AG10803 (cell line): ENCODE measurements at regions not wholly inside any gene's neighbourhood (a gene's known extent, or its start where the extent isn't known, plus 50 kb on each side); places are given as distances from the start of the nearest gene placed in this dataset.
"Not testable (repeated sequence)": the region's sequence is repeated elsewhere in the genome, so short reads cannot be mapped to it uniquely, and the experiment has no call there.

Source experiments
- DNase-seq: peaks from one replicate; pipeline ENCODE4 v3.0.0; 2010; ENCODE audit warnings: low read depth
- H3K4me3 ChIP-seq: 2 replicates; pipeline ENCODE4 v1.5.1; 2011; ENCODE audit warnings: mild to moderate bottlenecking, low read length, control low read depth
- CTCF ChIP-seq: conservative IDR thresholded peaks from 2 replicates; pipeline ENCODE4 v1.5.1; 2011; ENCODE audit warnings: mild to moderate bottlenecking, low read length, control low read depth, inconsistent platforms

DNA sequence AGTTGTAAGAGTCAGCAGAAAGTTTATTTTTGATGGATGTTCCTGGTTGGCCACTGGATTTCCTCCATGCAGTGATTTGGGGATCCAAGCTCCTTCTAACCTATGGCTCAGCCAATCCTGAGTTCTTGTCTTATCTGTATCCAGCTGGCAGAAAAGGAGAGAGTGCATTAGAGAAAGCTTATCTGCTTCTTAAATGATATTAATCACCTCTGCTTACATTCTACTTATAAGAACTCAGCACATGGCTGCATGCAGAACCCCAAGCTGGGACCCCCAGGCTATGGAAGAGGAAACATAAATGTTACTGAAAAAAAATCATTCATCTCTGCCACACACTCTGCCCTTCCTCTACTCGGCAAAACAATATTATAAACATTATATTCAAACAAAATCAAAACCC lies 739.8 kb upstream of the AUTS2 start:
- DNase-seq = no peak
- no peak overlapping the region for H3K4me3 ChIP-seq
- no peak for TF ChIP-seq CTCF

DNA sequence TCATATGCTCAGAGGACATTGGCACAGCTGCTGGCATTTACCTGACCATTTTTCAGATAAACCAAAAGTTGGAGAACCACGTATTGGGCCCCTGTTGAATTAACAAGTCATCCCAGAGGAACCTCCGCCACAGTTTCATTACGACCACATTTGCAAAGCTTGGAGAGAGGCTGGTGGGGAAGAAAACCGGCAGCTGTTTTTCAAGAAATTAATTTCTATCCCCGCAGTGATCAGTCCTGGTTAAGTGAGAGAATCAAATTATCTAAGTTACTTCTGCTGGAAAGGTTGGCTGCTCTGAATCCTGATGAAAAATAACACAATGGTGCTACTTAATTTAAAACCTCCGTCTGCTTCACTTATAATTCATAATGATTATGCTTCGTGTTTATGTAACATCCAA lies 737.1 kb upstream of the AUTS2 start:
- no peak overlapping the region for H3K4me3 ChIP-seq
- no peak for DNase-seq
- no peak for TF ChIP-seq CTCF

- TF ChIP-seq CTCF = no peak
- no peak for DNase-seq
- no peak overlapping the region for H3K4me3 ChIP-seq
Measured at GRCh38 chr7:68862261-68862660, 736.0 kb upstream of the AUTS2 start.

GRCh38 chr7:68862736-68863135 lies 735.5 kb upstream of the AUTS2 start:
- no peak overlapping the region for H3K4me3 ChIP-seq
- DNase-seq = no peak
- TF ChIP-seq CTCF = no peak

DNA sequence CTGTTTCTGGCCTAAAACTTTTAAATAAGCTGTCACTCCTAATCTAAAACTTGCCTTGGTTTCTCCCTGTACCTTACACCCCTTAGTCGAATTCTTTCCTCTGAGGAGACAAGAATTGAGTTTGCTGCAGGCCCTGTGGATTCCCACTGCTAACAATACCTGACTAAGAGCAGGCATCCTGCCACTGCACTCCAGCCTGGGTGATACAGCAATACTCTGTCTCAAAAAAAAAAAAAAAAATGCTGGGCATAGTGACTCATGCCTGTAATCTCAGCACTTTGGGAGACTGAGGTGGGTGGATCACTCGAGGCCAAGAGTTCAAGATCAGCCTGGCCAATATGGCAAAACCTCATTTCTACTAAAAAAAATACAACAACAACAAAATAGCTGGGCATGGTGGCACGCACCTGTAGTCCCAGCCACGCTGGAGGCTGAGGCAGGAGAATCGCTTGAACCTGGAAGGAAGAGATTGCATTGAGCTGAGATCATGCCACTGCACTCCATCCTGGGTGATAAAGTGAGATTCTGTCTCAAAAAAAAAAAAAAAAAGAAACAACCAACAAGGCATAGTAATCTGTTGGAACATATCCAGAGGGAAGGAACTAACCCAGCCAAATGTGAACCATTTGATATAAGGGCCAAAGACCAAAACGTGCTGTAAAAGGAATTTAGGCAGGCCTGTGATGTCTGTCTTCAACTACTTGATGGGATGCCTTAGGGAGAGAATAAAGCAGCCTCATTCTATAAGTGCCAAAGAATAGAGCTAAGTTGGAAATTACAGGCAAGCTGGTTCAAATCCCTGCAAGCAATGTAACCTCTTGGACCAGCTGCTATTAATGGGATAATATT lies 732.7 kb upstream of the AUTS2 start:
- TF ChIP-seq CTCF = no peak
- H3K4me3 ChIP-seq = no peak overlapping the region
- peak; percentile 32 for DNase-seq

DNA sequence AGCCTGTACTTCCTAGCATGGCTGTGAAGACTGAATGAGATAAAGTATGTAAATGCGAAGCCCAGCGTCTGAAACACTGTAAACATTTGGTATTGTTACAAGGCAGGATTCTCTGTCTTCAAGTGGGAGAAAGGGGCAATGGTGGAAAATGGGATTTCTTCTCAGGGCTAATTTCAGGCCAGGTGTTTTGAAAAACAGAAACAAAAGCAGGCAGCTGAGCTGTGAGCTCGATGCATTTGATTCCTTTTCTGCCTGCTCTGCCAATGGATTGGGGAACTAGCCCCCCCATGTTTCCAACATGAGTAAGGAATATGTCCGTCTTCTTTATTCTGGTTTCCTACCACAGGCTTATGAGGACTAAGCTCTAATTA lies 732.1 kb upstream of the AUTS2 start:
- no peak for TF ChIP-seq CTCF
- H3K4me3 ChIP-seq = no peak overlapping the region
- DNase-seq = no peak

GRCh38 chr7:68866721-68867120 lies 731.6 kb upstream of the AUTS2 start:
- not testable (repeated sequence) for H3K4me3 ChIP-seq

More at GRCh38 chr7:68866721-68867120, 731.6 kb upstream of the AUTS2 start:
- DNase-seq = not testable (repeated sequence)
